ENCODE measurements at regions not wholly inside any gene's neighbourhood (a gene's known extent, or its start where the extent isn't known, plus 50 kb on each side); places are given as distances from the start of the nearest gene placed in this dataset.

GRCh38 chr6:156557911-156558259, 219.3 kb upstream of the ARID1B start:
- no peaks in the 10 kb centered on the region for H3K27me3 ChIP-seq (ENCODE audit: insufficient read depth, poor library complexity, severe bottlenecking)
- no peak for TF ChIP-seq CTCF (IDR thresholded peaks at IDR 0.05; ENCODE audit: poor library complexity, severe bottlenecking)
- ATAC-seq (ENCODE audit: low read depth) (no peak), DNase-seq (ENCODE audit: low spot score) (no peak)
- no peak overlapping the region for H3K4me3 ChIP-seq (ENCODE audit: severe bottlenecking)
- H3K4me1 ChIP-seq (ENCODE audit: insufficient read depth, poor library complexity, severe bottlenecking), result no peaks in the 10 kb centered on the region
- H3K27ac ChIP-seq (ENCODE audit: poor library complexity, severe bottlenecking), result no peak overlapping the region
- H3K36me3 ChIP-seq (ENCODE audit: low read depth), result no peaks in the 10 kb centered on the region
- no peaks in the 10 kb centered on the region for H3K9me3 ChIP-seq (ENCODE audit: severe bottlenecking)

- ATAC-seq (ENCODE audit: low read depth) (no peak), DNase-seq (ENCODE audit: low spot score) (no peak)
- Histone ChIP-seq H3K9me3 (ENCODE audit: severe bottlenecking) (no peaks in the 10 kb centered on the region), H3K36me3 (ENCODE audit: low read depth) (no peaks in the 10 kb centered on the region), H3K27me3 (ENCODE audit: insufficient read depth, poor library complexity, severe bottlenecking) (no peaks in the 10 kb centered on the region), H3K4me1 (ENCODE audit: insufficient read depth, poor library complexity, severe bottlenecking) (no peaks in the 10 kb centered on the region), H3K4me3 (ENCODE audit: severe bottlenecking) (no peak overlapping the region), H3K27ac (ENCODE audit: poor library complexity, severe bottlenecking) (no peak overlapping the region)
- no peak for TF ChIP-seq CTCF (IDR thresholded peaks at IDR 0.05; ENCODE audit: poor library complexity, severe bottlenecking)
Observed at GRCh38 chr6:156557251-156557910, 219.8 kb upstream of the ARID1B start.

- ATAC-seq (ENCODE audit: low read depth) (no peak), DNase-seq (ENCODE audit: low spot score) (no peak)
- H3K4me1 ChIP-seq (ENCODE audit: insufficient read depth, poor library complexity, severe bottlenecking), result no peaks in the 10 kb centered on the region
- H3K36me3 ChIP-seq (ENCODE audit: low read depth), result no peaks in the 10 kb centered on the region
- TF ChIP-seq CTCF (IDR thresholded peaks at IDR 0.05; ENCODE audit: poor library complexity, severe bottlenecking), result no peak
- H3K27ac ChIP-seq (ENCODE audit: poor library complexity, severe bottlenecking), result no peak overlapping the region
- no peaks in the 10 kb centered on the region for H3K9me3 ChIP-seq (ENCODE audit: severe bottlenecking)
- H3K4me3 ChIP-seq (ENCODE audit: severe bottlenecking), result no peak overlapping the region
- H3K27me3 ChIP-seq (ENCODE audit: insufficient read depth, poor library complexity, severe bottlenecking), result no peaks in the 10 kb centered on the region
Observed at GRCh38 chr6:156556811-156557210, 220.4 kb upstream of the ARID1B start.

- Histone ChIP-seq H3K4me3 (ENCODE audit: severe bottlenecking) (no peak overlapping the region), H3K36me3 (ENCODE audit: low read depth) (no peaks in the 10 kb centered on the region), H3K9me3 (ENCODE audit: severe bottlenecking) (no peaks in the 10 kb centered on the region), H3K27ac (ENCODE audit: poor library complexity, severe bottlenecking) (no peak overlapping the region), H3K4me1 (ENCODE audit: insufficient read depth, poor library complexity, severe bottlenecking) (no peaks in the 10 kb centered on the region), H3K27me3 (ENCODE audit: insufficient read depth, poor library complexity, severe bottlenecking) (no peaks in the 10 kb centered on the region)
- no peak for TF ChIP-seq CTCF (IDR thresholded peaks at IDR 0.05; ENCODE audit: poor library complexity, severe bottlenecking)
- ATAC-seq (ENCODE audit: low read depth) (no peak), DNase-seq (ENCODE audit: low spot score) (no peak)
Observed at GRCh38 chr6:156555116-156555515, 222.1 kb upstream of the ARID1B start.

GRCh38 chr6:156554160-156554559, 223.0 kb upstream of the ARID1B start:
- H3K4me3 ChIP-seq (ENCODE audit: severe bottlenecking), result no peak overlapping the region
- no peaks in the 10 kb centered on the region for H3K27me3 ChIP-seq (ENCODE audit: insufficient read depth, poor library complexity, severe bottlenecking)
- DNase-seq (ENCODE audit: low spot score) (no peak), ATAC-seq (ENCODE audit: low read depth) (no peak)
- no peaks in the 10 kb centered on the region for H3K4me1 ChIP-seq (ENCODE audit: insufficient read depth, poor library complexity, severe bottlenecking)
- no peaks in the 10 kb centered on the region for H3K9me3 ChIP-seq (ENCODE audit: severe bottlenecking)
- no peaks in the 10 kb centered on the region for H3K36me3 ChIP-seq (ENCODE audit: low read depth)
- TF ChIP-seq CTCF (IDR thresholded peaks at IDR 0.05; ENCODE audit: poor library complexity, severe bottlenecking), result no peak
- H3K27ac ChIP-seq (ENCODE audit: poor library complexity, severe bottlenecking), result no peak overlapping the region

Data from RWPE2 (cell line).